NCI-H510A (cell line): ENCODE measurements at regions not wholly inside any gene's neighbourhood (a gene's known extent, or its start where the extent isn't known, plus 50 kb on each side); places are given as distances from the start of the nearest gene placed in this dataset.
"Not testable (repeated sequence)": the region's sequence is repeated elsewhere in the genome, so short reads cannot be mapped to it uniquely, and the experiment has no call there.

Experiments used
- DNase-seq: peaks from one replicate; lab custom pipeline; 2025; lab: John Stamatoyannopoulos, UW

- no peak for DNase-seq
Observed at GRCh38 chr2:109690822-109691541, 76.8 kb downstream of the SOWAHC start.

DNA sequence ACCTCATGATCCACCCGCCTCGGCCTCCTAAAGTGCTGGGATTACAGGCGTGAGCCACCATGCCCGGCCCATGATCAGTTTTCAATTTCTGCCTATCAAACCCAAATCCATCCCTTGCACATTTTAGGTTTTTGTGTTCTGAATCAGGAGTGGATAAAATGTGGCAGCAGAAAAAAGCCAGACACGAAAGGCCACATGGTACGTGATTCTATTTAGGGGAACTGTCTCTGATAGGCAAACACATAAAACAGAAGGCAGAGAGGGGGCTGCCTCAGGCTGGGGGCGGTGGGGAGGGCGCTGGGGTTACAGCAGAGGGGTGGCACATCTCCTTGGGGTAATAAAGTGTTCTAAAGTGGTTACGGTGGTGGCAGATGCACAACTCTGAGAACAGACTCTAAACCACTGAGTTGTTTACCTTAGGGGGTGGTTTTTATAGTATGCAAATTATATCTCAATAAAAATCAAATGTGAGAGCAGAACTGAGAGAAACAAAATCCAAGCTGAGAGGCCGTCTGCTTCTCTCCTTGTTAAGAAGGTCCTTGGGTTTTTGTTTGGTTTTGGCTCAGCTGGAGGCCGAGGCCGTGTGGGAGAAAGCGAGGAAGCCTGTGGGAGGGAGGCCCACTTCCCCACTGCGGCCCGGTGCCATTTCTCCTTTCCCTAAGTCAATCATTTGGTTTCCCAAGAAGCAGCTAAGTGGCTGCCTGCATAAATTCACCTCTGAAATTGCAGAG lies 78.0 kb downstream of the SOWAHC start:
- DNase-seq, result no peak

DNA sequence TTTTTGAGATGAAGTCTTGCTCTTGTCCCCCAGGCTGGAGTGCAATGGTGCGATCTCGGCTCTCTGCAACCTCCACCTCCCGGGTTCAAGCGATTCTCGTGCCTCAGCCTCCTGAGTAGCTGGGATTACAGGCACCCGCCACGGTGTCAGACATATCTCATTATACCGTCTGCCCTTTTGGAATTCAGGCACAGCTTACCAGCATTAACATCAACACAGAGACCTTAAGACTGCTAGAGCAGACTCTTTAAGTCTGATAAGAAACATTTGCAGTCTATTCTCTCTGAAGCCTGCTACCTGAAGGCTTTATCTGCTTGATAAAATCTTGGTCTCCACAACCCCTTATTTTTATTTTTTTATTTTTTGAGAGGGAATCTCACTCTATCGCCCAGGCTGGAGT lies 78.7 kb downstream of the SOWAHC start:
- not testable (repeated sequence) for DNase-seq

DNA sequence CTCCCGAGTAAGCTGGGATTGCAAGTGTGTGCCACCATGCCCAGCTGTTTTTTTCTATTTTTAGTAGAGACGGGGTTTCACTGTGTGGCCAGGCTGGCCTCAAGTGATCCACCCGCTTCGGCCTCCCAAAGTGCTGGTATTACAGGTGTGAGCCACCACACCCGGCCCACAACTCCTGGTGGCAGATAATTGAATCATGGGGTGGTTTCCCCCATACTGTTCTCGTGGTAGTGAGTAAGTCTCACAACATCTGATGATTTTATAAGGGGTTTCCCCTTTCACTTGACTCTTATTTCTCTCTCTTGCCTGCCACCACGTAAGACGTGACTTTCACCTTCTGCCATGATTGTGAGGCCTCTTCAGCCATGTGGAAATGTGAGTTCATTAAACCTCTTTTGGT lies 79.1 kb downstream of the SOWAHC start:
- not testable (repeated sequence) for DNase-seq

GRCh38 chr2:109694190-109694589 lies 80.0 kb downstream of the SOWAHC start:
- DNase-seq, result no peak

DNA sequence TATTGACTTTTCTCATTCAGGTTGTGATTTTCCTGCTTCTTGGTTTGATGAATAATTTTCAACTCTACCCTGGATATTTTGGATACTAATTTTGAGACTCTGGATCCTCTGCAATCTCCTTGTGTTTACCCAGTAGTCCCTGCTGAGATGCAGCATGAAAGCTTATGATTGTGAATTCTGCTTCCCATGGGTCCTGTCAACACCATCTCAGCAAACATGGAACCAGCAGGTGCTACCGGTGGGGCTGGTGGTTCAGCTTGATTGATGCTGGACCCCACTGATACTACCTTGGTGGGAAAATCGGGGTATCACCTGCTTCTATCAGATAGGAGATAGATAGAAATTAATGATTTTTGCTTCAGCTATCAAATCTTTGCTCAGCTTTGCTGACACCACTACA lies 81.1 kb downstream of the SOWAHC start:
- no peak for DNase-seq

DNA sequence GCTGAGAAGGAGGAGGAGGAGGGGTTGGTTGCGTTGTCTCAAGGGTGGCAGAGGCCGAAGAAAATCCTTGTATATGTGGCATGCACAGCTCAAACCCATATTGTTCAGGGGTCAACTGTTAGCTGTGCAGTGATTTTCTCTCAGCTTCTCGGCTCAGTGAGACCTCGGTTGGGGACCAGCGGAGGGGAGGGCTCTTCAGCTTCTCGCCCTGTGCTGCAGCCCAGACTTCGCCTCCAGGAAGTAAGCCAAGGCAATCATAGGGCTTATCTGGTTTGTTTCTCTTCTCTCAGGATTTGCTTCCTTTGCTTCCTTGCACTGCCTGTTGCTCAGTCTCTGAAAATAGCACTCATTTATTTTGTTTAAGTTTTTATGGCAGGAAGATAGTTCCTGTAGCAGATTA lies 85.5 kb downstream of the SOWAHC start:
- no peak for DNase-seq

- DNase-seq, result no peak
Observed at GRCh38 chr2:109700680-109701274, 86.6 kb downstream of the SOWAHC start.

DNA sequence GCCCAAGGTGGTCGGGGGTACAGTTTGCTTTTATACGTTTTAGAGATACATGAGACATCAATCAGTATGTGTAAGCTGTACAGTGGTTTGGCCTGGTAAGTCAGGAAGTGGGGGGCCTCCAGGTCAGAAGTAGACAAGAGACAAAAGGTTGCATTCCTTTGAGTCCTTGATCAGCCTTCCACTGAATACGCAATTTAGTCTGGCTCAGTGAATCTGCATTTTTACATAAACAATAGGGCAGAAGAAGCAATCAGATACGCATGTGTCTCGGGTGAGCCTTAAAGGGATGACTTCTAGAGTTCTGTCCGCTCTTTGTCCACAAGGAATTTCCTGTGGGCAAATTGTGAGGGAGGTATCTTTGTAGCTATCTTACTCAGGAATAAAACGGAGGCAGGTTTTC lies 87.2 kb downstream of the SOWAHC start:
- DNase-seq, result no peak

DNA sequence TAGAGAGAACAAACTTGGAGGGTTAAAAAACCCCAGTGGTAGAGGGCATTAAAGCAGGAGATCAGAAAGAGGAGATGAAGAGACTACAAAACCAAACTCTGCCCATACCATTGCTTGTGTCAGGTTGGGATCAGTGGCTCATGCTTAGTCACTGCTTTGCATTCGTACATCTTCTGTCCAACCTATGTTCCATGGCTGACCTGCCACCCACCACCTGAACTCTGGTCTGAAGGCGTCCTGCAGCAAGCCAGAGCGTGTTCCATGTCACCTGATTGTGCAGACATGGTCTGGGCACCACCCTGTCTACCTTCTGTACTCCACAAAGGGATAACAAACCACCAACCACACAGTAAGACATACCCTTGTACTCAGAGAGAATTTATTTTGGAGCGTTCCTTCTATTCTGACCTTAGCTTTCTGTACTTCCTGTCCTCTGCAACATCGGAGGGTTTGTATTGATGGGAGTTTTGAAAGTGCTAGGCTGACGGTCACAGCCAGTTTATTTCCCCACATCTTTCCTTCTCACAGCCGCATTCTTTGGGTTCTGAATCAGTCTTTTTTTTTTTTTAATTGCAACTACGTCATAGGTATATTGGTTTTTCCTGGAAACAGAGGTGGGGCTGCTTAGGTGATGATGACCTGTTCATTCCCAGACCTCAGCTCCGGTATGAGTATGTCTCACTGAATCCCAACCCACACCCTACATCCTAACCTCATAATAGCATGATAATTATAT lies 88.3 kb downstream of the SOWAHC start:
- DNase-seq, result no peak

DNA sequence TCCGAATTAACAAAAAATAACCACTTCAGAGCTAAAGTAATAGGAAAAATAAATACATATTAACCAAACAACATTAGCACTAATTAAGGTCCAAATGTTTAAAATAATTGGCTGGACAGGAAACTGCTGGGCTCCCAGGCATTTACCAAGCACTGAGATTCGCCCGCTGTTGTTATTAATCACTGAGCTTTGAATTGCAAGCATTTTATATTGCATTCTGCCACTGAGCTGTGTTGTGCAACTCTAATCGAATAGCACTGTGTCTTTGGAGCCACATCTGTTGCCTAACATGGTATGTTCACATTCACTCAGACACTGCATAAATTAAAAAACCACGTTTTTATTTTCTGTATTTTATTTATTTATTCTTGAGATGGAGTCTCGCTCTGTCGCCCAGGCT lies 88.9 kb downstream of the SOWAHC start:
- DNase-seq, result no peak

DNA sequence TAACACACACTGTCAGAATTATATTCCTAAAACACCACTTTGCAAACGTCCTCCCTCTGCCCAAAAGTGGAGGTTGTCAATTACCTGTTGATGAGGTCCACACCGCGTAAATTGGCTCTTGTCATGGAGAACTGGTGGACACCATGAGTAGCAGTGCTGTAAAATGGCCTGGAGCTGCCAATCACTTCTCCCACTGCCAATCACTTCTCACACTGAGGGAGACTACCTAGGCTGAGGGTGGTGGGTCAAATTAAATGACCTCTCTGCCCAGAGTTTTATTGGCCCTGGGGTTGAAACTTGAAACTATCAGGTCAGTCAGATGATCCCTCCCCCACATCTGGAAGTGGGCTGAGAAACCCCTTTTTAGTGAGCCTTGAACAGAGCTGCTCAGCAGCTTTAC lies 89.6 kb downstream of the SOWAHC start:
- no peak for DNase-seq

DNA sequence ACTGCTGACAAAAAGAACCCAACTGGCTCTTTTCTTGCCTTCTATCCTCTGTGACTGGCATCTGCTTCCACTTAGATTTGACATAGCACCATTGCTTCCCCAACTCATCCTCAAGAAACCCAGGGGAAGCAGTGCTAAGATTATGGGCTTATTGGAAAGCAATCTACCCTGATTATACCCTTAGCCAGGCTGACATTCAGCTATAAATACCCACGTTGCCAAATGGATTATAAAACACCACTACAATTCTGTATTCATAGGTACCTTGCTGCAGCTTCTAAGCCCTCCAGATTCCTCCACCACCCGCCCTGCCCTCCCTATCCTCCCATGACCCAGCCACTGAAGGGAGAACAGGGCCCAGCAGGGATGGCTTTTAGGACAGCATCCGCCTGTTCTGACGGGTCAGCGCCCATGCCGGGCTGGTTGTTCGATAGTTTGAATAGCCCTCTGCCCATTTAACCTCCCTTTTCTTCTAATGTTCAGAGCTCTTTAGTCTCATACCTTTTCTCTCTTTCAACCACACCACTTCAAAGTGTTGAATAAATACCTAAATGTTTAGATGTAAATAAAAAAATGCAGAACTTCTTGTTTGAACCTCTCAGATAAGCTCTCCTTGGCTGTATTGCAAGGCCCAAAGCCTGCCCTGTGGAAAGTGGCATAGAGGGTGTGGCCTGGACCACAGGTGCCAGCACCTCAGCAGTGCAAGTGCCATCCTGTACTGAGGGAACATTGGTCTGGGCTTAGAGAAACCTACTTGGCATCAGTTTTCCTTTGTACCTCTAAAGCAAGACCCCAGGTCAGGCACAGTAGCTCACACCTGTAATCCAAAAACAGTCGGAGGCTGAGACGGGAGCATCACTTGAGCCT lies 86.6 kb upstream of the RGPD5 start:
- no peak for DNase-seq

GRCh38 chr2:109710505-109711229 lies 83.4 kb upstream of the RGPD5 start:
- DNase-seq, result no peak

DNA sequence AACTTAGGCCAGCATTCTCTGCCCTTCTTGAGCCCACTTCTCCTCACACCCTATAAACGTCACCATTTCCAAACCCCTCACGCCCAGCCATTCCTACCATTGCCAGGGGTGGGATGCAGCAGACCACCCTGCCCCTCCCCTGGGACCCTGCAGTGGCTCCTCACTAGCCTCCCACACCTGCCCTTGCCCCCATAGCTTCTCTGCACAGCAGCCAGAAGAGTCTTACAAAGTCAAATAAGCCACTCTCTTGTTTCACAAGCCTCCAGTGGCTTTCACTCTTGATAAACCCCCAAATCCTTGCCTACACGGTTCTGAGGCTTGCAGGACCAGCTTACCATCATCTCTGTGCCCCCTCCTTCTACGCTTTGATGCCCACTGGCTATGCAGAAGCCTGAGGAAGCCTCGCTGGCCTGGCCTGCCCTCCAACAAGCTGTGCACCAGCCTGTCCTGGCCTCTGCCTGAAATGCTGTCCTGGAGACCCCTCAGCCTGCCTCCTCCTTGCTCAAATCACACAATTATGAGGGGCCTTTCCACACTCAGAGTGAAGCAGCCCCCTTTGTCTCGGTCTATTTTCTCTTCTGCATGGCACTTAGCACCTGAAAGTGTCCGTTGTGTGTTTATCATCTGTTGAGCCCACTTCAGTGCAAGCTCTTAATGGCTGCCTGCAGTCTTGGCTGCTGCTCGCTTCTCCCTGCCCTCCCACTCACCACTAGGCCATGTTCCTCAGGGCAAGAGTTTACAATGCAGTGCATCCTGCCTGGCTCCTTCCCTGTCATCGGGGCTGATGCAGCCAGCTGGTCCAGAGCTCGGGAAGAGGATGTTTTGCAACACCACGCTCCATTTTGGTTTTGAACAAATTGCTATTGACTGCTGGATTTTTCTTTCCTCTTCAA lies 82.6 kb upstream of the RGPD5 start:
- no peak for DNase-seq

DNA sequence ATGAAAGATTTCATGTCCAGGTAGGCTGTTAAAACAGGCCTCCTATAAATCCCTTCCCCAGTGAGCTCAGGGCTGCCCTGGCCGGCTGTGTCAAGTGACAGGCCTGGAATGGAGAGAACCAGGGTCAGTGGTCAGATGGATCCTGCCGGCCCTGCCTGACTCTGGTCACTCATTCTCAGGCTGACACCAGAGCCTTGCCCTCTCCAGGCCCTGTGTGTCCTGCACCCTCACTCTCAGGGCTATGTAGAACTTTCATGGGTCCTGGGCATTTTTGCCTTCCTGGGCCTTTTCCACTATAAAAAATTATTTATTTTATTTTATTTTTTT lies 82.0 kb upstream of the RGPD5 start:
- DNase-seq, result no peak

- no peak for DNase-seq
Observed at GRCh38 chr2:109712746-109713145, 81.4 kb upstream of the RGPD5 start.

DNA sequence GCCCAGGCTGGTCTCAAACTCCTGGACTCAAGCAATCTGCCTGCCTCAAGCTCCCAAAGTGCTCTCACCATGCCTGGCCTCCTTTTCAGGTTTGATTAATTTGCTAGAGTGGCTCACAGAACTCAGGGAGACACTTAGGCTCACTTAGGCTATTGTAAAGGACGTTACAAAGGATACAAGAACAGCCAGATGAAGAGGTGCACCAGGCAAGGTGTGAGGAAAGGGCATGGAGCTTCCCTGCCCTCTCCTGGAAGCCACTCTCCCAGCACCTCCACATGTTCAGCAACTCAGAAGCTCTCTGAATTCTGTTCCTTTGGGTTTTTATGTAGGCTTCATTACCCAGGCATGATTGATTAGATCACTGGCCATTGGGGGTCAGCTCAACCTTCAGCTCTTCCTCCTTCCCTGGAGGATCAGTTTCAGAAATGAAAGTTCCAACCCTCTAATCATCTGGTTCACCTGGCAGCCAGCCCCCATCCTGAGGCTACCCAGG lies 78.7 kb upstream of the RGPD5 start:
- DNase-seq, result no peak

DNA sequence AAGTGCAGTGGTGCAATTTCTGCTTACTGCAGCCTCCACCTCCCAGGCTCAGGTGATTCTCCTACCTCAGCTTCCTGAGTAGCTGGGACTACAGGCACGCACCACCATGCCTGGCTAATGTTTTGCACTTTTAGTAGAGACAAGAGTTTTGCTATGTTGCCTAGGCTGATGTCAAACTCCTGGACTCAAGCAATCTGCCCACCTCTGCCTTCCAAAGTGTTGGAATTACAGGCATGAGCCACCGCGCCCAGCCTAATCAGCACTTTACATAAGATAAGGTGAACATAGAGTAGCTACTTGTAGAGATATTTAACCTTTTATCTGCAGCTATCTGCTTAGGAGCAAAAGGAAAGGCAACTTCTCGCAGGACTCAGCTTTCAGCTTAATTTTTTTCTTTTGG lies 77.5 kb upstream of the RGPD5 start:
- DNase-seq, result not testable (repeated sequence)

DNA sequence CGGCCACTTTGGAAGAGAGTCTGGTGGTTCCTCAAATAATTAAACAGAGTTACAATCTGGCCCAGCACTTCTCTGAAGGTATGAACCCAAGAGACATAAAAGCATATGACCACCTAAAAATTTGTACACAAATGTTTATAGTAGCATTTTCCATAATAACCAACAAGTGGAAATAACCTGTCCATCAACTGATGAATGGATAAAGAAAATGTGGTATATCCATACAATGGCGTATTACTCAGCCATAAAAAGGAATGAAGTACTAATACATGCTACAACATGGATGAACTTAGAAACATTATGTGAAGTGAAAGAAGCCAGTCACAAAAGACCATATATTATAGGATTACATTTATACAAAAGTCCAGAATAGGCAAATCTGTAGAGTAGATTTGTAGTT lies 76.0 kb upstream of the RGPD5 start:
- DNase-seq, result no peak
